ENCODE measurements at regions not wholly inside any gene's neighbourhood (a gene's known extent, or its start where the extent isn't known, plus 50 kb on each side); places are given as distances from the start of the nearest gene placed in this dataset.

GRCh38 chr2:22253171-22253570 is 1129.4 kb downstream of the TDRD15 start:
- no peaks in the 10 kb centered on the region for H3K36me3 ChIP-seq
- FAIRE-seq, result no peak
- intact Hi-C loops (cut with DNase I), result no loop called here

GRCh38 chr2:22261165-22261564 is 1123.8 kb upstream of the KLHL29 start:
- Histone ChIP-seq H3K4me3 (no peak overlapping the region), H3K27ac (no peak overlapping the region), H3K36me3 (no peaks in the 10 kb centered on the region), H3K9me3 (no peaks in the 10 kb centered on the region), H3K4me1 (no peaks in the 10 kb centered on the region), H3K27me3 (no peaks in the 10 kb centered on the region)
- no peak for ATAC-seq
- no peak for DNase-seq
- intact Hi-C loops (cut with DNase I), result no loop called here
- no peak for FAIRE-seq
- TF ChIP-seq, protein P1, sequence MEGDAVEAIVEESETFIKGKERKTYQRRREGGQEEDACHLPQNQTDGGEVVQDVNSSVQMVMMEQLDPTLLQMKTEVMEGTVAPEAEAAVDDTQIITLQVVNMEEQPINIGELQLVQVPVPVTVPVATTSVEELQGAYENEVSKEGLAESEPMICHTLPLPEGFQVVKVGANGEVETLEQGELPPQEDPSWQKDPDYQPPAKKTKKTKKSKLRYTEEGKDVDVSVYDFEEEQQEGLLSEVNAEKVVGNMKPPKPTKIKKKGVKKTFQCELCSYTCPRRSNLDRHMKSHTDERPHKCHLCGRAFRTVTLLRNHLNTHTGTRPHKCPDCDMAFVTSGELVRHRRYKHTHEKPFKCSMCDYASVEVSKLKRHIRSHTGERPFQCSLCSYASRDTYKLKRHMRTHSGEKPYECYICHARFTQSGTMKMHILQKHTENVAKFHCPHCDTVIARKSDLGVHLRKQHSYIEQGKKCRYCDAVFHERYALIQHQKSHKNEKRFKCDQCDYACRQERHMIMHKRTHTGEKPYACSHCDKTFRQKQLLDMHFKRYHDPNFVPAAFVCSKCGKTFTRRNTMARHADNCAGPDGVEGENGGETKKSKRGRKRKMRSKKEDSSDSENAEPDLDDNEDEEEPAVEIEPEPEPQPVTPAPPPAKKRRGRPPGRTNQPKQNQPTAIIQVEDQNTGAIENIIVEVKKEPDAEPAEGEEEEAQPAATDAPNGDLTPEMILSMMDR (IDR thresholded peaks at IDR 0.05), result no peak
- 78 to 88% methylated on average over 7 of the region's 7 CpGs for WGBS, 2 donors

More at GRCh38 chr2:22253171-22253570, 1129.4 kb downstream of the TDRD15 start:
- TF ChIP-seq, protein P1 (IDR thresholded peaks at IDR 0.05), result no peak
- no peak for DNase-seq
- WGBS, 2 donors, result 52 to 72% methylated on average over 2 of the region's 2 CpGs
- no peak for ATAC-seq
- Histone ChIP-seq H3K27ac (no peak overlapping the region), H3K27me3 (no peaks in the 10 kb centered on the region), H3K4me3 (no peak overlapping the region), H3K9me3 (no peaks in the 10 kb centered on the region), H3K4me1 (no peaks in the 10 kb centered on the region)

DNA sequence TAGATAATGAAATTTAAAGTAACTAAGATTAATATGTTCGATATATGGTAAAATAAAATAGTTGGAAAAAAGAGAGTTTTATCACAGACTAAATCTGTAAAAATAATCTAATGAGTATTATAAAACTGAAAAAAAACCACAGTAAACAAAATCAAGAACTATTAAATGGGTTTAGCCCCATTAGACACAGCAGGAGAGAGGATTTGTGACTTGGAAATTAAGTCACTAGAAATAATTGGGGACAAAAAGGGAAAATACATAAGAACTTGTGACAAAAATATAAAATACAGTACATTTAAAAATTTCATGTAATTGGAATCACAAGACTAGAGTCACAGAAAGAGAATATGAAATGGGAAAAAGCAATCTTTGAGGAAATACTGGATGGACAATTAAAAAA is 1114.6 kb upstream of the KLHL29 start:
- FAIRE-seq (no peak), ATAC-seq (no peak), DNase-seq (no peak)
- WGBS, 2 donors, result 84 to 95% methylated on average over 1 of the region's 1 CpG
- TF ChIP-seq, protein P1 (IDR thresholded peaks at IDR 0.05), result no peak
- intact Hi-C loops (cut with DNase I), result no loop called here
- H3K36me3 ChIP-seq, result no peaks in the 10 kb centered on the region
- no peaks in the 10 kb centered on the region for H3K4me1 ChIP-seq
- H3K4me3 ChIP-seq, result no peak overlapping the region
- no peak overlapping the region for H3K27ac ChIP-seq
- no peaks in the 10 kb centered on the region for H3K9me3 ChIP-seq
- H3K27me3 ChIP-seq, result no peaks in the 10 kb centered on the region

GRCh38 chr2:22273853-22274252 is 1111.1 kb upstream of the KLHL29 start:
- FAIRE-seq (no peak), DNase-seq (no peak), ATAC-seq (no peak)
- no peak overlapping the region for H3K27ac ChIP-seq
- TF ChIP-seq, protein P1 (IDR thresholded peaks at IDR 0.05), result no peak
- WGBS, 2 donors, result 45 to 73% methylated on average over 1 of the region's 1 CpG
- H3K4me1 ChIP-seq, result no peaks in the 10 kb centered on the region
- H3K27me3 ChIP-seq, result no peaks in the 10 kb centered on the region
- intact Hi-C loops (cut with DNase I), result no loop called here
- no peaks in the 10 kb centered on the region for H3K36me3 ChIP-seq
- no peaks in the 10 kb centered on the region for H3K9me3 ChIP-seq
- no peak overlapping the region for H3K4me3 ChIP-seq

GRCh38 chr2:22274661-22275060 is 1110.3 kb upstream of the KLHL29 start:
- Histone ChIP-seq H3K4me3 (no peak overlapping the region), H3K9me3 (no peaks in the 10 kb centered on the region), H3K4me1 (no peaks in the 10 kb centered on the region), H3K36me3 (no peaks in the 10 kb centered on the region), H3K27me3 (no peaks in the 10 kb centered on the region), H3K27ac (no peak overlapping the region)
- FAIRE-seq (no peak), DNase-seq (no peak), ATAC-seq (no peak)
- intact Hi-C loops (cut with DNase I), result no loop called here
- 53 to 64% methylated on average over 3 of the region's 3 CpGs for WGBS, 2 donors
- TF ChIP-seq, protein P1 (IDR thresholded peaks at IDR 0.05), result no peak

All from pancreas (tissue), 10 donors.